ENCODE measurements at regions not wholly inside any gene's neighbourhood (a gene's known extent, or its start where the extent isn't known, plus 50 kb on each side); places are given as distances from the start of the nearest gene placed in this dataset.

- TF ChIP-seq ZBTB40 (IDR thresholded peaks at IDR 0.05) (no peak), ZBTB40 (CRISPR knock-in tag; IDR thresholded peaks at IDR 0.05) (no peak)
Measured at GRCh38 chr4:60617731-60618130, 582.4 kb upstream of the ADGRL3 start (continued).

- DNase-seq (ENCODE audit: low spot score), result no peak
- CTCF ChIA-PET (ENCODE audit: low intra/inter-chr PET ratio, low total read pairs), result no interaction called here
- TF ChIP-seq ZBTB34 (CRISPR knock-in tag; IDR thresholded peaks at IDR 0.05) (no peak), ZBED4 (CRISPR knock-in tag; IDR thresholded peaks at IDR 0.05; ENCODE audit: borderline replicate concordance) (no peak), ATF7 (IDR thresholded peaks at IDR 0.05) (no peak), ATF7 (CRISPR knock-in tag; IDR thresholded peaks at IDR 0.05) (no peak), GPN1 (CRISPR knock-in tag; IDR thresholded peaks at IDR 0.05; ENCODE audit: borderline replicate concordance) (no peak)
Measured at GRCh38 chr4:60619531-60620305, 580.4 kb upstream of the ADGRL3 start.

More at GRCh38 chr4:60619531-60620305, 580.4 kb upstream of the ADGRL3 start:
- BruUV-seq (replicated peaks), result no TSS peak
- Histone ChIP-seq H3K4me1 (ENCODE audit: insufficient read depth, low read length) (no peaks in the 10 kb centered on the region), H3K36me3 (replicated peaks in 1 of 2; ENCODE audit: control insufficient read depth in 1 of 2, insufficient read depth in 2 of 2, low read length in 2 of 2) (no peaks in the 10 kb centered on the region), H2AFZ (ENCODE audit: low read length) (no peak overlapping the region), H4K20me1 (ENCODE audit: insufficient read depth, low read length) (no peaks in the 10 kb centered on the region), H3K9me3 (ENCODE audit: low read length) (peaks cover 5% of the 10 kb centered on the region; the same call in 1 of the 2 replicates), H3K4me3 (replicated peaks in 1 of 3; ENCODE audit: insufficient read depth in 1 of 3, low read depth in 2 of 3, low read length in 3 of 3) (no peak overlapping the region), H3K27ac (ENCODE audit: extremely low read length, insufficient read depth, low read length) (no peak overlapping the region), H3K4me2 (ENCODE audit: low read depth, low read length) (no peak overlapping the region), H3K27me3 (ENCODE audit: control insufficient read depth in 1 of 2, insufficient read depth in 2 of 2, low read length in 2 of 2) (no peaks in the 10 kb centered on the region), H3K79me2 (ENCODE audit: insufficient read depth, low read length) (no peaks in the 10 kb centered on the region), H3K9ac (ENCODE audit: insufficient read depth, low read depth, low read length) (no peak overlapping the region)
- WGBS (ENCODE audit: low lambda C conversion rate), result 33% methylated on average over 2 of the region's 2 CpGs
- in situ Hi-C loops (cut with HindIII; ENCODE audit: extremely low pct_ligation_motif_present, low pct_unique_long_range_greater_than_20kb), result no loop called here
- intact Hi-C loops (cut with micrococcal nuclease; ENCODE audit: unreplicated experiment), result no loop called here
- no peak for FAIRE-seq
- POLR2A ChIA-PET, result no interaction called here
- ATAC-seq, result no peak
